ENCODE measurements at regions not wholly inside any gene's neighbourhood (a gene's known extent, or its start where the extent isn't known, plus 50 kb on each side); places are given as distances from the start of the nearest gene placed in this dataset.
"Not testable (repeated sequence)": the region's sequence is repeated elsewhere in the genome, so short reads cannot be mapped to it uniquely, and the experiment has no call there.

DNA sequence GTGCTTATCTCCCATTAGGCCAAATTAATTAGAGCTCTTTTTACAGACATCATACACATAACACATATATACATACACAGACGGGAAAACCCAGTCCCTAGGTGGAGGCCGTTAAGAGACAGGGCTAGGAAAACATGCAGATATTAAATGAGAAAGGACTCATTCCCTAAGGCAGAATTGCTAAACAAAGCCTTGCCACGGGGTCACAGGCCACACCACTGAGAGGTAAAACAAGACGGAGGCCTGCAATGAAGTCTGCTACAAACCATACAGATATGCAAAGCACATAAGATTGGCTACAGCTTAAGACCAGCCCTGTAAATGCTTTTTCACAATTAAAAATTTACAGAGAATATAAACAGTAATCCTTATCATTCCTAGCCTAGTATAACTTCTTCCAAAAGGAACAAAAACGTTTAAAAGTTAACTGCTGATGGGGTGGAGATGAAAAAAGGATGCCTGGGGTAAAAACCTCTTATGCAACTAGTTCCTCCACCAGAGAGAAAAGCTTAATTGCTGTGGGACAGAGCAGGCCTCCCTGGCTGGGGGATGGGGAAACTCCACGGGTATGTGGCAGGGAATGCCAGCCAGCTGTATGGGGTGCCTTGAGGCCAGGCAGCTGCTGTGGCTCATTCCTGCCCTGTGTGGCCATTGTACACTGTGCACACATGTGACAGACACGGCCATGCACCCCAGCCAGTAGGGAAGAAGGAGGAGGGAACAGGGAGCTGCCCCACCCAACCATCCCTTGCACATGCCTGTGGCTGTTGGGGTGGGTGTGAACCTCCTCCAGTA is 481.4 kb upstream of the LMCD1 start:
- DNase-seq, result no peak

DNA sequence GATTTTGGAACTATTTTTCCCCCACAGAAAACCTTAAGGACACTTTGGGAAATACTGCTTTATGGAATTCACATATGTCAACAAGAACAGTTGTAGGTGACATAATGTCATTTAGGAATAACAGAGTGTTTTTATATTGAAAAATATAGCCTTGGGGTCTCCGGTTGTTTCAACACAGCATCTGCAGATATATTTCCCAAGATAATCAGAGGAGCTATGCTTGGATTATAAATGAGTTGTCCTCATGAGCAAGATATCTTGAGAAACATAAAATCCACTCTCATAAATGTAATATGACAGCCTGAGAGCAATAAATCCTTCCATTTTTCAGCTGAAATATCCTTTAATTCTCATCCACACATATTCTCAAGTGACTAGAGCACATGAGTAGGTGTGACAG is 473.7 kb upstream of the LMCD1 start:
- no peak for DNase-seq

DNA sequence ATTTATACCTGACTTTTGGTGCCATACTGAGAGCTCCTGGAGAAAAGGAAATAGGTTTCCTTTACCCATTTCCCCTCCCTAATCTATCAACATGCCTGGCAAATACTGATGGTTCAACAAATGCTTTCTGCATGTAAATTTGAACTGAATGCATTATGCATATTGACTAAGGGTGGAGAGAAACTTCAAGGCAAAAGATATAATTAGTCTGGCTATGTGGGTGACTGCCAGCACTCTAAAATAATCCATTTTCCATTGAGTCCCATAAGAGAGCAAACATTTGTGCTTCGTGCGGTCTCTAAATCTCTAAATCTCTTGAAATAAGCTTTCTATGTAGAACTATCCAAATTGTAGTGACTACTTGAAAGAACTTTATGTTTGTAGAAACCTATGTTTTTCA is 451.3 kb upstream of the LMCD1 start:
- no peak for DNase-seq

DNA sequence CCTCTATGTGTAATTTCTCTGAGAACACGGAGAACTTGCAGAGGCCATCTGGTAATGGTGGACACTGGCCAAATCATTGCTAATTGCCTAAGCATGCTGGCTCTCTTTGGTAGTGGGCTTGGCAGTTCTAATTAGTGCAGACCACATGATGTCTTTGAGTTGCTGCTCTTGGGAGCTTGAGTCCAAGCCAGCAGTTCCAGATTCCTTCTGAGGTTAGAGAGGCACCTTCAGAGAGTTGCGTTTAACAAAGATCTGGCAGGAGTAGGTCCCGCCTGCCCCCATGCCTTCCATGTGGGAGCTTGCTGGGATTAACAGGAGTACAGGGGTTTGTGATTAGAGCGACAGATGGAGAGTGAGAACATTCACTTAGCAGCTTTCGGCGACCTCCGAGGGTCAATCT is 449.0 kb upstream of the LMCD1 start:
- DNase-seq, result no peak

DNA sequence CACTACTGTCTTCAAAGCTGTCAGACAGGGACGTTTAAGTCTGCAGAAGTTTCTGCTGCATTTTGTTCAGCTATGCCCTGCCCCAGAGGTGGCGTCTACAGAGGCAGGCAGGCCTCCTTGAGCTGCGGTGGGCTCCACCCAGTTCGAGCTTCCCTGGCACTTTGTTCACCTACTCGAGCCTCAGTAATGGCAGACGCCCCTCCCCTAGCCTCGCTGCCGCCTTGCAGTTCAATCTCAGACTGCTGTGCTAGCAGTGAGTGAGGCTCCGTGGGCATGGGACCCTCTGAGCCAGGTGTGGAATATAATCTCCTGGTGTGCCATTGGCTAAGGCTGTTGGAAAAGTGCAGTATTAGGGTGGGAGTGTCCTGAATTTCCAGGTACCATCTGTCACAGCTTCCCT is 433.5 kb upstream of the LMCD1 start:
- DNase-seq, result not testable (repeated sequence)

DNA sequence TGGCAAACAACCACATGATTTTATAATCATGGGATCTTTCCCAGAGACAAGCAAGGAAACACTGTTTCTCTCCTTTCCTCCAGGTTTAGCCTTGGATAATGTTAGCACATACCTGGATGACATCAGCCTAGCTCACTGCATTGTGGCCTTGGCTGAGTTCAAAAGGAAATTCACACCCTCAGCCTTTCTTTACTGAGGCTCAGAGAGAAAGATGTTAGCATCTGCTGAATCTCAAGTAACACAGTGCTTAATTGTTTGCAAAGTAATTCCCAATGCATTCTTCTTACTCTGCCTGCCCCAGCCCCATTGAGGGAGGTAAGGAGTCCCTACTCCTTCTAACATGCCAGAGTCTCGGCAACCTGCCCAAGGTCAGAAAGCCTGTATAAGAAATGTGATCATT is 432.2 kb upstream of the LMCD1 start:
- DNase-seq, result no peak

DNA sequence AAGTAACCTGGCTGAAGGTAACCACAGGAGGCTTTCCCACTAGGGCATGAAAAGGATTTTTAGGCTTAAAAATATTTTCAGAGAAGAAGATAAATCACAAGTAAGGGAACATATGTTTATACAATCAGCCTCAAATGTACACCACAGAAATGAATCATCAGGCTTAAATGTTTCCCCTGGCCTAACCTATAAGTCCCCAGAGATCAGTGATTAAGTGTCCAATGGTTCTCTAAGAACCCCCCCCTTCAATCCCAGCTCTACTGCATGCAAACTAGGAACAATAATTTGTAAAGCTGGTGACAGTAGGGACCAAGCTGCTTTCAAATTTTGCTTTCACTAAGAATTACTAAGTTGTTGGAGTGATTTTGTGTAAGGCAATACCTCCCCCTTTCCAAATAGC is 431.6 kb upstream of the LMCD1 start:
- no peak for DNase-seq

DNA sequence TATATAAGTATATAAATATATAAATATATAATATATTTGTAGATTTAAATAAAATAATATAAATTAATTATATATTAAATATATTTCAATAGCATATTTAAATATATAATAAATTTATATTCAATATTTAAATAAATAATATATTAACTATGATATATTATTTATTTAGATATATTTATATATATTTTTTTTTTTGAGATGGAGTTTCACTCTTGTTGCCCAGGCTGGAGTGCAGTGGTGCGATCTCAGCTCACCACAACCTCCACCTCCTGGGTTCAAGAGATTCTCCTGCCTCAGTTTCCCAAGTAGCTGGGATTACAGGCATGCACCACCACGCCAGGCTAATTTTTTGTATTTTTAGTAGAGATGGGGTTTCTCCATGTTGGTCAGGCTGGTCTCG is 426.9 kb upstream of the LMCD1 start:
- DNase-seq, result not testable (repeated sequence)

DNA sequence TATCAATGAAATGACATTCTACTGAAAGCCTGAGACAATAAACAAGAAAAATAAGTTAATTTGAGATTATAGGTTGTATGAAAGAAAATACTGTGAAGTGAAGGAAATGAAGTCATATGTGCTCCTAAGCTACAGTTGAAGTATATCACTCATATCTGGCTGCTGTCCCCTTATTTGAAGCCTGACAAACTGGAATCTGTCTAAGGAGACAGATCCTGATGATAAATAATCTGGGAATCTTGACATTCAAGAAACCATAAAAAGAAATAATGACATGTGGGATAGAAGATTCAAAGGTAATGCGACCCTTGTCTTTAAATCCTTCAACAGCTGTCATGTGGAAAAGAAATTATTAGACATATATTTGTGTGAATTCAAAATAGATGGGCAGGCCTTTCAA is 424.5 kb upstream of the LMCD1 start:
- DNase-seq, result no peak

DNA sequence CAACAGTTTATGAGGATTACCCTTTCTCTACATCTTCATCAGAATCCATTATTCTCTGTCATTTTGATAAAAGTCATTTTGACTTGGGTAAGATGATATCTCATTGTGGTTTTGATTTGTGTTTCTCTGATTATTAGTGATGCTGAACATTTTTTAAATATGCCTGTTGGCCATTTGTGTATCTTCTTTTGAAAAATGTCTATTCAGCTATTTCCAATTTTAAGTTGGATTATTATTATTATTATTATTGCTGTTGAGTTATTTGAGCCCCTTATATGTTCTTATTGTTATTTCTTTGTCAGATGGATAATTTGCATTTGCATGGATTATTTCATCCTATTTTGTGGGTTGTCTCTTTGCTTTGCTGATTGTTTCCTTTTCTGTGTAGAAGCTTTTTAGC is 421.2 kb upstream of the LMCD1 start:
- no peak for DNase-seq

DNA sequence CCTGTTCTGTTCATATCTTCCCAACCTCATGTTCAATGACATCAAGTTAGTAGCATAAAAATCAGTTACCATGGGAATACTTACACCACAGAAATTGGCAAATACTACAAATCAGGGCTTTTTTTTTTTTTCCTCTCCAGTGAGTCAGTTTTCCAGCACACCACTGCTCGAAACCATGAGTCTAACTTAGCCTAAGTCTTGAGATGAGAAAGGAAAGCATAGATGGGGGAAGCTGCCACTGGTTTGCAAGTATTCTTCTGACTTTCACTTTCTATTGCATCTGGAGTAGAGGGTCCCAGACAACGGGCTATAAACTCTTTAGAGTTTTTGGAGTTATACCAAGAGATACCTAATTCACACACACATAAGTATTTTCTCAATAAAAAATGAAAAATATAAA is 416.1 kb upstream of the LMCD1 start:
- no peak for DNase-seq

DNA sequence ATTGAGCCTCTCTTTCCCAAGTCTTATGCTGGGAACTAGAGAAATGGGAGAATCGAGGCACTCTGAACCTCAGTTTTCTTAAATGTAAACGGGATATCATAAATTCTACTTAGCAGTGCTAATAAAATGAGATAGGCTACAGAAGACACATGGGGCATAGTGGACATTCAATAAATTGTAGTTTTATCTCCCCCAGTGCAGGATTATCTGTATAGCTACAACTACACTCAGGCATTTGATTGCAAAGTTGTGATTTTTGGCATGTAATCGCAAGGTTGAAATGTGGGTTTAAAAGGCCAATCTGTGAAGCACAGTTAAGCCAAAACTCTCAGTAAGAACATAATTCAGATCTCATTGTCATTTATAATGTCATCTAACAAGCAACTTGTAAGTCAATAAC is 413.7 kb upstream of the LMCD1 start:
- DNase-seq, result no peak

DNA sequence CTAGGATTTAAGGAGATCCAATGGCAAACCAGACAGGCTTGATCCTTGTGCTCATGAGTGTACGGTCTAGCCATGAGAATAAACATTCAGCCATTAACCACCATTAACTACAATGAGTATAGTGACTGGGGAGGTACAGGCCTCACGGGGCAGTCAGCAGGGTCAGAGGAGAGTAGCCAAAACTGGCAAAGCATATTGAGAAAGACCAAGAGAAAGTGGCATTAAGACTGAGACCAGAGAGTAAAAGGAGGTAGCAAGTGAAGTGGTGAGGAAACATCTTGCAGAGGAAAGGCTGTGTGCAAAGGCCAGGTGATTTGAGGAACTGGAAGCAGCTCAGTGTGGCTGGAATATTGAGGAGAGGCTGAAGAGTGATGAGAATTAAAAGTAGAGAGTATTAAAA is 407.2 kb upstream of the LMCD1 start:
- DNase-seq, result no peak

DNA sequence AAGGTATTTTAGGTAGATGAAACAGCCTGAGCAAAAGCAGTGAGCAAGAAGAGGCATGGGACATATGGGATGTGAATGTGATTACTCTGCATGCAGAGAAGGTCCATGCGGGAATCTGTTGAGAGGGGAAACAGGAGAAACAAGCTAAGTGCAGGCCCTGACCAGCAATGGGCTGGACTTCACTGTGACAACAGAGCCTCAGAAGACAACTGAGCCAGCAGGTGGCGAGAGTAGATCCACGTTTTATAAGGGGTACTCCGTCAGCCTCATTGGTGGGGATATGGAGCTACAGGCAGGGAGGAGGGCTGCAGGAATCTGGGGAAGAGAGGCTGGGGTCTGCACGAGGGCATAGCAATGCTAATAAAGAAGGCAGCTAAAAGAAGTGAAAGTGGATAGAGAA is 405.9 kb upstream of the LMCD1 start:
- no peak for DNase-seq

DNA sequence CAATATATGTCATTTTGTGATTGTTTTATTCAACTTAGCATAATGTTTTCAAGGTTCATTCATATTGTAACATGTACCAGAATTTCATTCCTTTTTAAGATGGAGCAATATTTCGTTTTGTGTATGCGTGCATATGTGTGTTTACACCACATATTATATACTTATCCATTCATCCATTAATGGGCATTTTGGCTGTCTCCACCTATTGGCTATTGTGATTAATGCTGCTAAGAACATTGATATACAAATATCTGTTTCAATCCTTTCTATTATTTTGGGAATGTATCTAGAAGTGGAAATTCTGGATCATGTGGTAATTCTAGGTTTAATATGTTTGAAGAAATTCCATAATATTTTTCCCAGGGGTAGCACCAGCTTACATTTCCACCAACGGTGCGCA is 403.9 kb upstream of the LMCD1 start:
- no peak for DNase-seq

DNA sequence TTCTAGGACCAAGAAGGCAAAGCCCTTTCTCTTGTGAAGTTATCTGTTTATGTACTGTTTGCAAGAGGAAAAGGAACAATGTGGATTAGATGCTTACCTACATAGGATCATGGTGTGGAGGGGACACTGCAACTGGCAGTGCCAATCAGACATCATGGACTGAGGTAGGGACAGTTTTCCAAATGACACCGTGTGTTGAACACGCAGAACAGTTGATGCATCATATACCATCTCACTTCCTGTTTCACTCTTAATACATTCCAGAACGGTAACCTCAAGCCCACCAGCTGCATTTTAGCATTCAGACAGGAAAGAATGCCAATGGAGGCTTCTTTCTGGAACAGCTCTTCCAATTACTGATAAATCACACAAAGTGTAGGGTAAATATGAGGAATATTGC is 397.7 kb upstream of the LMCD1 start:
- no peak for DNase-seq

DNA sequence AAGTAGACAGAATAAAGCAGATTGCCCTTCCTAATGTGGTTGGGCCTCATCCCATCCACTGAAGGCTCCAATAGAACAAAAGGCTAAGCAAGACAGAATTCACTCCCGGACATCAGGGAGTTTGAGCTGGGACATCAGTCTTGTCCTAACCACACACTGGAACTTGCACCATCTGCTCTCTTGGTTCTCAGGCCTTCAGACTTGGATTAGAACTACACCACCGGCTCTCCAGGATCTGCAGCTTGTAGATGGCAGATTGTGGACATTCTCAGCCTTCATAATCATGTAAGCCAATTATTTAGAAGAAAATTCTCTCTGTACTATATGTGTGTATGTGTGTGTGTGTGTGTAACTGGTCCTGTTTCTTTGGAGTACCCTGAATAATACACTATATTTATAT is 394.7 kb upstream of the LMCD1 start:
- no peak for DNase-seq

DNA sequence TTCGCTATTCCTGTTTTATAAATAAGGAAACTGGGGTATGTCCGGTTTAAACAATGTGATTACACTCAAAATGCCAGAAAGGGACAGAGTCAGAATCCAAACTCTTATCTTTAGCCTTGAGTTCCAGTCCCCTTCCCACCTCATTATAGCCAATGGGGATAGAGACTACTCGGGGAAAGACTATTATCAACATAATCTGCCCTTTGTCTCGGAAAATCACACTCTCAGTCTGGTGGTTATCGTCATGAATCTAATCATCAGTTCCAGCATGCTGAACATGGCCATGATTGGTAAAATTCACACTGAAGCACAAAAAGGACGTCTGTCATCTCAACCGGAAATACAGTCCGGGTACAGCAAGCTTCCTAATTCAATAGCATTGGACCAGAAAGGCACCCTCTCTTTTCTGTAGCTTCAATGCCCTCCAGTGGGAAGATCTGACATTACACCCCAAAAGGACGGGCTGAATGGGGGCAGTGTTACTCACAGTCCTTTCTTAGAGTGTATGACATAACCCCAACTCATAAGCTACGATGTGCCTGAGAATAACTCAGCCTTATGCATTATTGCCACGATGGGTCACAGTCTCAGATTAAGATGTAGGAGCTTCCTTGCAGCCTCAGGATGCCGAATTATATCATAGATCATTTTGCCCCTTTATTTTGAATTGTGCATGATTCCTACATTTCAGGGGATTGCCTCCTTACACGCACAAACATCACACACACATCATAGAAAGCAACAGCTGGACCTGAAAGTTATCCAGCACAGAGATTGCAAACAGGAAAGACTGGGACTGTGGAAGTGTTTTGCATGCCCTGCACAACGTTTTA is 390.4 kb upstream of the LMCD1 start:
- peak; percentile 1 for DNase-seq

DNA sequence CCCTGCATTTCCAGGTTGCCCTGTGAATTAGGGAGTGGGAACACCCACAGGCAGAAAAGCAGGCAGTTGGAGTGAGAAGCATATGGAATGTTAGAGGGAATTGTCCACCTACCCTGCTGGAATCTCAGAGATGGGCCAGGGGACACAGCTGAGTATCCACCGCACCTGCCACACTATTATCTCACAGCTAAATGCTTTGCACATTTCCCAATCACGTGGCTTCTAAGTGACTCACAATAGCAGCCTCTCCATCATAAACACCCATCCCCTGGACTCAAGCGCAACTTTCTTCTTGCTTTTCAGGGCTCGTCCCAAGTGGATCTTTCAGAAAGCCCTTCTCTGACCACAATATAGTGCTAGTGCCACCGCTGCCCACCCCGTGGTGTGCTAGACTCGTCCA is 389.0 kb upstream of the LMCD1 start:
- no peak for DNase-seq

DNA sequence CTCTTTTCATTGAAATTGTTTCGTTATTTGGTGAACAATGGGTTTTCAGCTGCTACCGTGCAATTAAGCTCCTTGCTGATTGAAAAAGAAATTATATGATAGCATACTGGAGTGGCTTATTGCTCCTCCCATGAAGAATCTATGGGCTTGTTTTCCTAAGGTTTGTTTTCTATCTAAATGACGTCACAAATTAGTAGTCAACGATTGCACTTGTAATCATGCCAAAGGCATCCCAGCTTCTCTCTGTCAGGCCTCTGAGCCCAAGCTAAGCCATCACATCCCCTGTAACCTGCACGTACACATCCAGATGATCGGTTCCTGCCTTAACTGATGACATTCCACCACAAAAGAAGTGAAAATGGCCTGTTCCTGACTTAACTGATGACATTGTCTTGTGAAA is 388.0 kb upstream of the LMCD1 start:
- no peak for DNase-seq

DNA sequence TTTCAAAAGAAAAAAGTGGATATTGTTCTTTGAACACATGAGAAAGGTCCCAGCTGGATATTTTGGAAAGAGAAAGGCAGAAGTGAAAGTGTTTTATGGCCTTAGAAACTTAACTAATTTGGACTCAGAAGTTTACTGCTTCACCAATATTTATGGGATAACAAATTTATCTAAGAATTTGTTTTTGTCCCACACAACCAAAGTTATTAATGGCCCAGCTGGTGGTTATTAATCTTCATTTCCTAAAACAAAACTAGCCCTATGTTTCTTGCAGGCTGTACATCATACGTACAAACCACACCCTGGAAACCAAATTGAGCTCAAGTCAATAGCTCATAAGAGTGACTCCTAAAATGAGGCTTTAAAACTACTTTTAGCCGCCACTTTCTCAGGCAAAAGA is 372.9 kb upstream of the LMCD1 start:
- DNase-seq, result no peak

DNA sequence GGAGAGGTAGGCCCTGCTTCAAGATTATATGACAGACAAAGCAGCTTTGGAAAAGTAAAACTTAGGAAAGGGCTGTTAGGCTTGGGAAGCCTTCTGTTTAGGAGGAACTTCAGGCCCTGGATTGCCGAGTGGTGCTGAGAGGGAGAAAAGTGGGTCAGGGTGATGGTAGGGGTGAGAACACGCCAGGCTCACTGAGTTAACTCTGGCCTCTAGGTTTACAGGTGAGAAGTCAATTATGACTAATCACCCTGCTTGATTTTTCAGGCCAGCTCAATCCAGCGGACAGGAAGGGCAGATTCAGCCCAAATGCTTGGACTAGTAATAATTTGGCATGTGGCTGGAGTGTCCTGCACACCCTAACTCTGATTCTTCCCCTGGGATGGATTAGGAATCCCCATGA is 365.1 kb upstream of the LMCD1 start:
- no peak for DNase-seq

DNA sequence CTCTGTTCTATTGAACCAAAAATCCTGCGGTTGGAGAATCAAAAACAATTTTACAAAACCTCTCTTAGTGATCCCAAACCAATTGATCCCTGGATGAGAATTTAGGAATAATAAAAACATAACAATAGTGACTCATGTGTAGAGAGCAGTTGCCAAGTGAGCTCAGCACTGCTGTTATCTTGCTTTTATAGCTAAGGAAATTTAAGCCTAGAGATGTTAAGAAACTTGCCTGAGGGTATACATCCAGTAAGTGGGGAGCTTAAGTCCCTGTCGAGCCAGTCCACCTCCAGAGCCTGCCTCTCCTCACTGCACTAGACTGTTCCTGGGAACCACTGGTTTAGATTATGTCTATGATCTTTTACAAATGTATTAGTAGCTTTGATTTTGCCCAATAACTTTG is 358.4 kb upstream of the LMCD1 start:
- no peak for DNase-seq

DNA sequence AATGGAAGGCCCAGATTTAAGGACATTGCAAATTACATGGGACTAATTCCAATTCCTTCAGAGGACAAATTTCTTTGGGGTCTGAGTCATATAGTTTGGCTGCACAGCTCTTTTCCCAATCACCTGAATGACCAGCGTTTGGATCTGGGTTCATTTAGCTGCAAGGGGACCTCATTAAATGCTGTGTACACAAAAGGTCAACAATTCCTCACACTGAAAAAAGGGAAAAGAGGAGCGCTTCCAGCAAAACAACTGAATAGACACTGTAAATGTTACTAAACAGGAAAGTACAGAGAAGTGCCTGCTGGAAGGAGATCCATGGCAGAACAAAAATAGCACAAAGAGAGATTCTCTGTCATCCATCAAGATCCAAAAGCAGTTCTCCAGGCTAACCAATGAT is 356.0 kb upstream of the LMCD1 start:
- no peak for DNase-seq

DNA sequence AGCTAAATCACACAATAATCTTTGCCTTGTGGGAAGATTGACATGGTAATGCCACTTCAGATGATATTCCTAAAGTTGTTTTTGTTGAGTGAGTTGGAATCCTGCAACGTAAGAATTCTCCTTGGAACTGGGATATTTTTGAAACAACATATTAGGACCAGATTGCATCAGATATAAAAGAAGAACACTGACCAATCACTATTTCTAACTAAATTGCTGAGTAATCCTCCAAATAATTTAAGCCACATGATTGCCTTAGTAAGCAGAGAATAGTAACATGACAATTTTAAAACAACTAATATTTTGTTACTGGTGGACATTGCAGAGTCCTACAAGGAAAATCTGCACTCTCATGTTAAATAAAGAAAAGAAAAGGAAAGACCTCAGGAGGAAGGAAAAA is 353.9 kb upstream of the LMCD1 start:
- no peak for DNase-seq

All from NK-92 treated with Interleukin-12 subunit alpha and Interleukin-12 subunit beta, amount 100 ng/mL, for 24 hours (cell line).